Sigmoid colon (tissue), 6 donors: ENCODE measurements at regions not wholly inside any gene's neighbourhood (a gene's known extent, or its start where the extent isn't known, plus 50 kb on each side); places are given as distances from the start of the nearest gene placed in this dataset.
"Not testable (repeated sequence)": the region's sequence is repeated elsewhere in the genome, so short reads cannot be mapped to it uniquely, and the experiment has no call there.

Experiments used
- DNase-seq: peaks from one replicate; pipeline ENCODE4 v3.0.0-alpha.2; 2019
- H3K27ac ChIP-seq, 4 donors: fragments of 200-600 bp; sonication (generic); one replicate each; pipeline ENCODE4 v1.5.1; 2016 to 2019; ENCODE audit warnings: mild to moderate bottlenecking in 1 of 4
- H3K27me3 ChIP-seq, 3 donors: fragments of 200-600 bp; sonication (generic); one replicate each; pipeline ENCODE4 v1.5.1; 2019; ENCODE audit warnings: mild to moderate bottlenecking in 1 of 3
- H3K36me3 ChIP-seq, 4 donors: fragments of 200-600 bp; sonication (generic); one replicate each; pipeline ENCODE4 v1.5.1; 2016 to 2019
- H3K4me1 ChIP-seq, 4 donors: fragments of 200-600 bp; sonication (generic); one replicate each; pipeline ENCODE4 v1.5.1; 2017 to 2019
- H3K4me3 ChIP-seq, 4 donors: fragments of 200-600 bp; sonication (generic); one replicate each; pipeline ENCODE4 v1.5.1; 2017 to 2019; ENCODE audit warnings: mild to moderate bottlenecking in 2 of 4, moderate library complexity in 1 of 4
- H3K9me3 ChIP-seq, 4 donors: fragments of 200-600 bp in 3 of 4; sonication (generic) in 3 of 4; one replicate each; pipeline versions ENCODE4 v1.5.1 to v1.6.1; 2013 to 2019
- CTCF ChIP-seq, 4 experiments: fragments of 450-650 bp in 3 of 4; fragments of 200-600 bp in 1 of 4; IDR thresholded peaks; one replicate each; pipeline ENCODE4 v1.5.1; 2016 to 2019; ENCODE audit warnings: antibody characterized with exemption in 4 of 4, mild to moderate bottlenecking in 3 of 4, moderate library complexity in 2 of 4
- EP300 ChIP-seq, 4 donors: sonication (generic); formaldehyde crosslinking; IDR thresholded peaks; one replicate each; pipeline ENCODE4 v1.6.1; 2017; ENCODE audit warnings: antibody characterized with exemption in 4 of 4
- POLR2A ChIP-seq, 2 donors: fragments of 450-650 bp; IDR thresholded peaks; one replicate each; pipeline ENCODE4 v1.6.1; 2016; ENCODE audit warnings: antibody characterized with exemption in 2 of 2, mild to moderate bottlenecking in 2 of 2, moderate library complexity in 2 of 2
- POLR2AphosphoS5 ChIP-seq, 4 donors: sonication (generic); formaldehyde crosslinking; IDR thresholded peaks; one replicate each; pipeline ENCODE4 v1.6.1; 2017; ENCODE audit warnings: antibody characterized with exemption in 4 of 4
- WGBS, 2 donors: extraction: QIAGEN DNeasy Blood & Tissue Kit; methylation state at CpG; one replicate each; pipeline ENCODE4 v1.1.7; 2013; 5-methylcytosine and 5-hydroxymethylcytosine counted together
- intact Hi-C: fragments of 100-400 bp; cut with DNase I; formaldehyde crosslinking; loops from one replicate; pipeline ENCODE4 v1.15.1; 2023
- donor health status: healthy with polysubstance abuse.
- donor health status: healthy.

DNA sequence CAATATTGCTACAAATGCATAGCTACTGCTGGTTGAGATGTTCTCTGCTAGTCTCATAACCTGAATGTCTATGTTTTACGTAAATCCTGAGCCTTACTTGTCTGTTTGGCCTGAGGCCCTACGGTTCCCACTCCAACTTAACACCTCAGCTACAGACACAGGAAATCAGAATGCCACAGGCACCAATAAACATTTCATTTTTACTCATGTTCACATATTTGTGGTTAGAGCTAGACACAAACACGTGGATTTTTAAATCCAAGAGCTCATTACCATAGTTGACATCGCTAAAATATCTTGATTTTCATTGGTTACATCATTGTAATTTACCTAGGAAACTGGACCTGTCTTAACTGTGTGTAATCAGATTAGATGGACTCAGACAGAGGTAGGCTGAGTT is 263.8 kb upstream of the CDH19 start:
- H3K27me3 ChIP-seq, result no peaks in the 10 kb centered on the region
- no peaks in the 10 kb centered on the region for H3K36me3 ChIP-seq
- no peak for DNase-seq
- TF ChIP-seq EP300 (IDR thresholded peaks at IDR 0.05) (no peak), CTCF (IDR thresholded peaks at IDR 0.05) (no peak), POLR2A (IDR thresholded peaks at IDR 0.05) (no peak), POLR2AphosphoS5 (IDR thresholded peaks at IDR 0.05) (no peak)
- 61 to 70% methylated on average over 4 of the region's 4 CpGs for WGBS, 2 donors
- H3K4me1 ChIP-seq, result no peaks in the 10 kb centered on the region
- no peak overlapping the region for H3K27ac ChIP-seq
- H3K4me3 ChIP-seq, result no peak overlapping the region
- intact Hi-C loops, result no loop called here
- no peaks in the 10 kb centered on the region for H3K9me3 ChIP-seq

- DNase-seq, result not testable (repeated sequence)
Measured at GRCh38 chr18:66866427-66866940, 262.6 kb upstream of the CDH19 start.

DNA sequence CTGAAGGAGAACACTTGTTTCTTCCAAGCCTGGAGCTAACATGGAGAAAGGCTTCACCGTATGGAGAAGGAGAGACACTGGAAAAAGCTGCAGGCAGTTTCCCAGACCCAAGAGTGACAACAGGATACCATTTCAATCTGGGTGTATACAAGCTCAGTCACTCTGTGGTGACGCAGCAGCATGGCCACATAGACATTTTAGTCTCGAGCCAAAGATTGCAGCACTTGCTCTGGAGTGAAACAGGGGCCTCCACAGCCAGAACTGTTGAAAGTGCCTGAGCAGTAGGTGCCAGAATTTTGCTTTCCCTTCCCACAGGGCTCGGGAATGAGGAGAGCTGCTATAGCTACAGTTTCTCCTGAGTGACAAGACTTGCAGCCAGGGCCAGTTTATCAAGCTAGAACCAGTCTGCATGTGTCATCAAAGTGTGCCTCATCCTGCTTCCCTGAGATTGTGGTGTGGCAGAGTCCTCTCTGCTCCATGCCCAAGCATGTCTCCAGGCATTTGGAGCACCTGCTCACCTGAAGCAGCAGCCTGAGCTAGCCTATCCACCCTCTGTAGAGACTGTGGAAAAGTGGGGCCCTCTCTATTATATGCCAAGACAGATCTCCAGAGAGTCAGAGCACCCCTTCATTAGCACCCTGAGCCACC is 234.6 kb upstream of the CDH19 start:
- no peaks in the 10 kb centered on the region for H3K36me3 ChIP-seq
- no peak overlapping the region for H3K27ac ChIP-seq
- intact Hi-C loops, result no loop called here
- 81 to 83% methylated on average over 4 of the region's 4 CpGs for WGBS, 2 donors
- no peaks in the 10 kb centered on the region for H3K4me1 ChIP-seq
- H3K9me3 ChIP-seq, result peaks cover 0 to 2% (median 0%) of the 10 kb centered on the region in 4 donors
- H3K4me3 ChIP-seq, result no peak overlapping the region
- no peak for TF ChIP-seq CTCF (IDR thresholded peaks at IDR 0.05)
- H3K27me3 ChIP-seq, result no peaks in the 10 kb centered on the region
- no peak for DNase-seq

More at GRCh38 chr18:66866427-66866940, 262.6 kb upstream of the CDH19 start:
- H3K27ac ChIP-seq, H3K9me3 ChIP-seq, H3K4me1 ChIP-seq, H3K27me3 ChIP-seq, intact Hi-C loops, H3K4me3 ChIP-seq, H3K36me3 ChIP-seq: not testable (repeated sequence)
- 94 to 95% methylated on average over 43 of the region's 43 CpGs for WGBS, 2 donors

DNA sequence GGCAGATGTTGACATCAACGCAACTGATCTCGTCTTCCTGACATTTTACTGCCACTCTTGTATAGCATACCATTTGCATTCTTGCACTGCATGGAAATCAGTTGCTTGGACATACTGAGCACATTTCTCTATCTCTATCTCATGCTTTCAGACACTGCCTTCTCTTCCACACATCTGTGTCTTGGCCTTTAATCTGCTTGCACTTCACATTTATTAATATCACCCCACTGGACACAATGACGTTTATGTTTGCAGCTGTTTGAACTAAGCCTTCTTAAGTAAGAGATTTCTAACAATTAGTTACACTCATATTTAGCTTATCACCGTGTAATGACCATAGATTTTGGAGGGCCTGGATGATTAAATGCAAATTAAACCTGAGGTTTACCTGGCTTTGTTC is 229.8 kb upstream of the CDH19 start:
- Histone ChIP-seq H3K27ac (no peak overlapping the region), H3K36me3 (no peaks in the 10 kb centered on the region), H3K4me1 (no peaks in the 10 kb centered on the region), H3K4me3 (no peak overlapping the region), H3K27me3 (no peaks in the 10 kb centered on the region), H3K9me3 (no peaks in the 10 kb centered on the region)
- no peak for DNase-seq
- intact Hi-C loops, result no loop called here
- TF ChIP-seq EP300 (IDR thresholded peaks at IDR 0.05) (no peak), POLR2A (IDR thresholded peaks at IDR 0.05) (no peak), POLR2AphosphoS5 (IDR thresholded peaks at IDR 0.05) (no peak), CTCF (IDR thresholded peaks at IDR 0.05) (no peak)
- WGBS, 2 donors, result 65 to 81% methylated on average over 4 of the region's 4 CpGs

DNA sequence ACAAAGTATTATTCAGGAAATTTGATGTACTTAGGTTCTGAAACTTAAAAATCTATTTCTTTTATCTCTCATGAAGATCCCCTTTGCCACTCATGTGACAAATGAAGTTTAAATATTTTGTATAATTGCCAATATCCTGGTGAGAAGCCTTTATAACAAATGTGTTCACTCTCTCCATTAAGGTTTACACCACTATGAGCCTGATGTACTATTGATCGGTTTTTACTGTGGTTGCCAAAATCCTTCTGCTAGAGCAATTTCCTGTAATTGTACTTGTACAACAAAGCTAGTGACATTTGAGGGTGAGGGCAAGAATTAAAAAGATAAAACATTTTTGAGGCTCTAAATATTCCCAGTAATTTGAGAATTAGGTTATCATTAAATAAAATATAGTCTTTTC is 222.3 kb upstream of the CDH19 start:
- no peak for DNase-seq
- 72 to 73% methylated on average over 1 of the region's 1 CpG for WGBS, 2 donors

More for the DNA sequence above, 222.3 kb upstream of the CDH19 start:
- Histone ChIP-seq H3K27me3 (no peaks in the 10 kb centered on the region), H3K4me3 (no peak overlapping the region), H3K36me3 (no peaks in the 10 kb centered on the region), H3K9me3 (peaks cover 0 to 3% (median 0%) of the 10 kb centered on the region in 4 donors), H3K27ac (no peak overlapping the region), H3K4me1 (no peaks in the 10 kb centered on the region)
- no peak for TF ChIP-seq CTCF (IDR thresholded peaks at IDR 0.05)
- TF ChIP-seq POLR2A (IDR thresholded peaks at IDR 0.05), result no peak
- TF ChIP-seq EP300 (IDR thresholded peaks at IDR 0.05), result no peak
- TF ChIP-seq POLR2AphosphoS5 (IDR thresholded peaks at IDR 0.05), result no peak
- intact Hi-C loops, result no loop called here
